Iris pigment epithelial cell (primary cell): ENCODE measurements at regions not wholly inside any gene's neighbourhood (a gene's known extent, or its start where the extent isn't known, plus 50 kb on each side); places are given as distances from the start of the nearest gene placed in this dataset.

Experiments
- DNase-seq: peaks from one replicate; pipeline ENCODE4 v3.0.0-alpha.2; 2011; ENCODE audit warnings: low read depth

DNA sequence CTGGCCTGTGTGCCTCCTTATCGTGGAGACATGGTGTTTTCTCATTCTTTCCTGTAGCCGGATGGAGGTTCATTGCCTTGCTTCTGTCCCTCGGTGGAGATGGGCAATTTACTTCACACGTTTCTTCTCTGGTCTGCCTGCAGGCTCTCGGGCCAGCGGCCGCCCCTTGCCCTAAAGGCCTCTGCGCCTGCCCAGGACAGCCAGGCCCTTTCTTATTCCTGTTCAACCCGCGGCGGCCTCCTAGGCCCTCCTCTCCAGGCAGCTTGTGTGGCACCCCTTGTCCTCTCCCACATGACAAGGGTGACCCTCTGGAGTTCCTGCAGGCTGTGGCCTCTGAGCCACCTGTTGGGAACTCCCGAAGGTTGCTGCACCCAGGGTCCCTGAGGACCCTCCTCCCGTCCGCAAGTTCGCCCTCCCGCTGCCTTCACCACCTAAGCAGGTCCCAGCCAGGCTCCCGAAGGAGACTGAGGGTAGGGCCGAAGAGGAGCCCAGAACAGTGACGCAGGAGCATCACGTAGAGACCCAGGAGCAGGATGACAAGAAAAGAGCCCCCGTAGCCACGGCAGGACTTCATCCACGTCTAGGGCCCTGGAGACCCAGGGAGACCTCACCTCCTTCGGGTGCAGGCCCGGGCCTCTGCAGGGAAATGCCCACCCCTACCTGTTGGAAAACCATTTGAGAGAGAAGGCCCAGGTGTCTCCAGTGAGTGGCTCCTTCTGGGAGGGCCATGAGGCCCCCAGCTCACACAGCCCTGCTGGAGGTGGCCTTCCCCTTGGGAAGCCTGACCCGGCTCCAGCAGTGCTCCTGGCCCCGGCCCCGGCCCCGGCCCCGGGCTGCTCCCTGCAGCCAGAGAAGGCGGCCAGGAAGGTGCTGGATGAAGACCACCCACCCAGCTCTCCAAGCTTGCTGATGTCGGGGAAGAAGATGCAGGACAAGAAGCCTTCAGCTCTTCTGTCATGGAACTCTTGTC, 291.4 kb downstream of the TLE4 start:
- no peak for DNase-seq

DNA sequence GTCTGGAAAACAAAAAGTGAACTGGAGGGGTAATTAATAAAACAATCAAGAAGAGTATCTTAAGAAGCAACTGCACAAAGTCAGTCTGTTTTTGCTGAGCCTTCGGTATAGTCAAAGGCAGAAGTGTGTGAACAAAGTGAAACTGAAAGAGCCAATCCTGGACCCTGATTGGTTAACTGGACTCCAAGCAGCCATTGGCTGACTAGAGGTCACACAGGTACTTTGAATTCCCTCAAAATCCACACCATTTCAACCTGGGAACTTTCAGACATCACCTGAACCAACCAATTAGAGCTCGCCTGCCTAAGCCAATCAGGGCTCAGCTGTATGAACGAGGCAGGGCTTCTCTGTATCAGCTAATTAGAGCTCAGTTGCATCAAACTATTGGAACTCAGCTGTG, 286.7 kb downstream of the TLE4 start:
- DNase-seq, result peak; percentile 9

GRCh38 chr9:79857188-79857587, 285.4 kb downstream of the TLE4 start:
- no peak for DNase-seq

- DNase-seq, result no peak
Observed at GRCh38 chr9:79847074-79847473, 275.3 kb downstream of the TLE4 start.

DNA sequence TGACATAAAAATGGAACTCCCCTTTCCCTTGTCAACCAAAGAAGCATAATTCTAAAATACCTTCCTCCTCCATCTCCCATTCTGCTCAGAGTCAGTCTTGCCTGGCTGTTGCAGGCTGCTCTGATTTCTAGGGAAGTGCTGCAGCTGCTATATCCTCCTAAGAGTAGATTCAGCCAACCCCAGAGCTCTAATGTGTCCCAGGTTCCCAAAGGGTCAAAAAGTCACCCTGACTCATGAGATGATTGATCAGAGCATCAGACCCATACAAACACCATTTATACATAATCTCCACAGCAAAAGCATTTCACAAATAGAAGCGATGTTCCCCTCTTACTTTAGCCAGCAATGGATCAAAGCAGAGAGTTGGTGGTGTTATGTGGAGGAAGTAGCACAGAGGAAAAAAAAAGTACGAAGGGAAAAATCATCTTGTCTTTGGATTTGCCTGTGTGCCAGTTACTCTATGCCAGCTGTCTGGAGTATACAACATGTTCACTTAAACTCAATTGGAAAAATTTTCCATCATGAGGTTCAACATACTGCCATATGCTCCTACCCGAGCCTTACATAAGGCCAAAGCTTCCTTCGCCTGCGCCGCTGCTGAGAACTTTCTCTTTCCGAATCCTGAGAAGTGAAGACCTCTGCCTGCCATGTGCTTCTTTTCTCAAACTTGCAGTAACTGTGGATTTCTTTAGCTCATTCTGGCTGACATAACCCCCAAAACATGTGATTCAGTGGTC, 258.0 kb downstream of the TLE4 start:
- DNase-seq, result no peak

- no peak for DNase-seq
Observed at GRCh38 chr9:79824265-79824664, 252.5 kb downstream of the TLE4 start.

GRCh38 chr9:79817438-79818004, 245.8 kb downstream of the TLE4 start:
- DNase-seq, result peak; percentile 26

DNA sequence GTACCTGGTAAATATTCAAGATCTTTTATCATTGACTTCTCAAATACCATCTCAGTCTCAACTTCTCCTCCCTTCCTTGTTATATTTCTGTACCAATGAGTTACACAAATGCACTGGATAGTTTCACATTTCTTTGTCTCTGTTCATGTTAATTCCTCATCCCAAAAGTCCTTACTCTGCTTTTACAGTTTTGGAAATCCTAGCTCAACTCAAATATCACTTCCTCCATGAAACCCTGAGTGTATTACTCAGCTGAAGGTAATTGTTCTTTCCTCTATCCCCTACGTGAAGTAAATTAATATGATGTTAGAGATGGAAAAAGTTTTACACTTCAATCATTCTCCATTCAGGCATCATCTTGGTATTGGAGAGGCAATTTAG, 241.5 kb downstream of the TLE4 start:
- no peak for DNase-seq

DNA sequence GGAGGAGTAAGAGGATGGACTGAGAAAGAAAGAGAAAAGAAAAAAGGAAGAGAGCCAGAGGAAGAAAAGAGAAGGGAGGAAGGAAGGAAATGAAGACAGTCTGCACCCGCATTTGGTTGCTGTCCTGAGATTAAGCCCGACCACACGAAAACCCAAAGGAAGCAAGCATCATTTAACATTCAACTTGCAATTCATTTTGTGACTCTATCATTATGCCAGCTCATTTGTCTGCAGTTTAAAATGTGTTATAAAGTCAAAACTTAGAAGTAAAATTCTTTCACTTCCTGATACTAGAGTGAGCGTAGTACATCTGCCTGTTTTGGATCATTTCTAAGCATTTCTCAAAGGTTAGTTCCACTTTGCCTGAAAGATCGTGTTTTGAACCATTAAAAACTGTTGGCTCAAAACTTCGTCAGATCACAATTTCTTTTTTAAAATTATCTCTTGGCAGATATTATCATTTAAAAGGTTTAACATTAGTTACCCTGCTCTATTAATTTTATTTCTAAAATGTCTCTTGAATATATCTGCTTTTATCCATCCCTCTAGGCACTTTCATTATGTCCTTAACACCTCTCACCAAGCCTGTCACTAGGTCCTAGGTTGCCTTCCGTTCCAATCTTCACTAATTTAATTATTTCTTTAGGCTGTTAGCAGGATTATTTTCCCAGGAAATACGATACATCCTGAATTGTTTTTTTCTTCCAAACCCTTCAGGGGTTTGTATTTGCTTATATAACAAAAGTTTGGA, 240.9 kb downstream of the TLE4 start:
- peak; percentile 7 for DNase-seq

GRCh38 chr9:79812099-79812498, 240.3 kb downstream of the TLE4 start:
- DNase-seq, result peak; percentile 25

- DNase-seq, result peak; percentile 88
Observed at GRCh38 chr9:79809931-79810330, 238.2 kb downstream of the TLE4 start.

DNA sequence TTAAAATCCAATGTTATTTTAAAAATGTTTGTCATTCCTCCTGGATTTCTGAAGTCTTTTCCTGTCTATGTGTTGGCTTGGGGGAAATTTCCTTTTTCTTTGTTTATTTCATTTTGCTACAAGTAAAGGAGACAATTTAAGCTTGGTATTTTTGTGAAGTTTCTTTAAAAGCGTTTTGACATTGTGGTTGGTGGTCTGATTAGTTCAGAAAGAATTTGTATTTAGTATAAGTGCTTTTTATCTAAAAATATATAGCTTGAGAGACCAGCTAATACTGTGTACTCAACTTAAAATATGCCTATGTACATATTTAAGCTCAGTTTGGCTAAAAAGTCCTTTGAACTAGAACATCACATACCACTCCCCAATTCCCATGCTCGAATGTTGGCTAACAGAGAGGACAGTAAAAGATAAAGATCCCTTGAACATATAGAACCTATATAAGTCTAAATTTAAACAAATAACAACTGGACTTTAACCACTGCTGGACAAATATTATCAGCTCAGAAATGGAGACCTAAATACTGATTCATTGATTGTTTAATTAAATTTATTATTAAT, 237.6 kb downstream of the TLE4 start:
- peak; percentile 18 for DNase-seq

DNA sequence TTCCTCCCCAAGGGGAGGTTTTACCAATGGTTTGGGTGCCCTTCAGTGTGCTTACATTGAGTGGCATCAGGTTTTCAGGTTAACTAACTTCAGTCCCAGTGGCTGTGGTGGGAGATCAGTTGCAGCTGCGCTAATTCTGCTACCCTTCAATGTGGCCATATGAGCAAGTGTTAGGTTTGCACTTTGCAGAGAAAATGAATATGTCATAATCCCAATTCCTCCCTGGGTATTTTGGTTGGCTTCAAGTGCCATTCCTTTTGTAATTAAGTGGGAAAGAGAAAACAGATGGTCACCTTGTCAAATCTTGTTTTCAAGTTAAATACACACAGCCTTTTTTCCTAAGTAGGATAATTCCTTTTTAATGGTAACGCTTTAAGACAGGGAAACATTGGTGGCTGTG, 236.2 kb downstream of the TLE4 start:
- DNase-seq, result no peak

GRCh38 chr9:79806086-79806485, 234.3 kb downstream of the TLE4 start:
- DNase-seq, result no peak

GRCh38 chr9:79801459-79801858, 229.7 kb downstream of the TLE4 start:
- no peak for DNase-seq

DNA sequence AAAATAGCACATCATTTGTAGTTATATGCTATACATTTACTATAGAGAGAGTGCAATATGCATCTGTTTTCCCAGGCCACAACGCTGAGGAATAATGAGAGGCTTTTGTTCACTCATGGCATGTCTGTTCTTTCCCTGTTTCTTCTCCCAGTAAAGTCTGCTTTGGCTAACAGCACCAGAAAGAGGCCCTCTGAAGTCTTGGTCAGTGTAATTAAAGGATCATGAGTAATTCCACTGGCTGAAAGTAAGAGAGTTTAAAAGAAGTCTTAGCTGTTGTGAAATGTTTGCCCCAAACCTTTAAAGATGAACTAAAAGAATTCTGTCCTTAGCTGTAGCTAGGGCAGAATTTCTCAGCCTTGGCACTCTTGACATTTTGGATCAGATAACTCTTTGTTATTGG, 228.8 kb downstream of the TLE4 start:
- peak; percentile 13 for DNase-seq

- DNase-seq, result peak; percentile 59
Observed at GRCh38 chr9:79799691-79800335, 228.0 kb downstream of the TLE4 start.

- DNase-seq, result no peak
Observed at GRCh38 chr9:79798450-79798849, 226.7 kb downstream of the TLE4 start.

GRCh38 chr9:79796411-79796810, 224.6 kb downstream of the TLE4 start:
- no peak for DNase-seq

DNA sequence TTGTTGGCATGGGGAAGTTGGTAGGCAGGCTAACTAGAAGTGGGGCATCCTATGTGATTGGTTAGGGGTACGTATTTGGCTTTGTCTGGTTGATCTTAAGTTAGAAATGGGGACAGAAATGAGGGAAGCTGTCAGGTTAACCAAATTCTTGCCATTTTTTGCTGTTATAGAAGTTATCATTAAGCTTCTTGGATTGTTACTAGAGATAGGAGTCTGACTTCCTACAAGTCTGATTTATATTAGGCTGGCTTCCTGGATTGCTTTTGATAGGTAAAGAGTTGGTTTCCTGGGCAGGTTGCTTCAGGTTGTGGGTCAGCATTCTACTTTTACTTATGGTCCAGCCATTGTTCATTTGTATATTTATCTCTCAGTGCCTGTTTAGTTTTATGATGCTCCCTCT, 216.9 kb downstream of the TLE4 start:
- no peak for DNase-seq

GRCh38 chr9:79781263-79781662, 209.5 kb downstream of the TLE4 start:
- DNase-seq, result no peak
